Right atrium auricular region (tissue), 2 donors: ENCODE measurements at regions not wholly inside any gene's neighbourhood (a gene's known extent, or its start where the extent isn't known, plus 50 kb on each side); places are given as distances from the start of the nearest gene placed in this dataset.

Source experiments
- DNase-seq: peaks from one replicate; pipeline ENCODE4 v3.0.0-alpha.2; 2019; ENCODE audit warnings: low spot score
- H3K27ac ChIP-seq, 2 donors: fragments of 200-600 bp; sonication (generic); 1 replicate in 1 of 2; 2 replicates in 1 of 2; pipeline ENCODE4 v1.5.1; 2016 to 2019
- H3K27me3 ChIP-seq, 2 donors: fragments of 200-600 bp; sonication (generic); one replicate each; pipeline versions ENCODE4 v1.5.1 to v1.6.0; 2017 to 2019
- H3K36me3 ChIP-seq: fragments of 200-600 bp; sonication (generic); one replicate; pipeline ENCODE4 v1.5.1; 2016
- H3K4me1 ChIP-seq, 2 donors: fragments of 200-600 bp; sonication (generic); one replicate each; pipeline versions ENCODE4 v1.5.1 to v1.6.0; 2017 to 2019
- H3K4me3 ChIP-seq, 2 donors: fragments of 200-600 bp; sonication (generic); 1 replicate in 1 of 2; 2 replicates in 1 of 2; pipeline ENCODE4 v1.5.1; 2017 to 2019; ENCODE audit warnings: mild to moderate bottlenecking in 1 of 2, moderate library complexity in 1 of 2
- H3K9me3 ChIP-seq, 2 donors: fragments of 200-600 bp; sonication (generic); one replicate each; pipeline ENCODE4 v1.5.1; 2019
- TF ChIP-seq, protein P1 (sequence below), 2 donors: fragments of 200-600 bp; sonication (generic); IDR thresholded peaks; one replicate each; pipeline ENCODE4 v1.5.1; 2019; ENCODE audit warnings: antibody characterized with exemption in 2 of 2

DNA sequence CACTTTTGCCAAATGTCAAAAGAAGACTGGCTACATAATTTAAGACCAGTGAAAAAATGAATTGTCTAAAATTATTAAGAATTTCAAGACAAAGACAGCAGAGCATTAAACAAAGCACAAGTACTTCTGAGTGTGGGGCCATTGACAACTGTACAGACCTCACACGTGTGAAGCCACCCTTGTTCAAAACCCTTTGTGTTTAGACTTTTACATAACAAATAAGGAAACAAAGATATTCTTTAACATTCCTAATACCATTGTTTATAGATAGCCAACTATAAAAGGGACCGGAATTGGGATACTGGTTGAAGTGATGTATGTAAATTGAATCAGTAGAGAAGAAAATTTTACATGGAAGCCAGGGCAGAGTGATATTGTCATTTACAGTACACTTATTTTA, 624.2 kb downstream of the PCDH18 start:
- Histone ChIP-seq H3K36me3 (no peaks in the 10 kb centered on the region), H3K9me3 (no peaks in the 10 kb centered on the region), H3K27me3 (no peaks in the 10 kb centered on the region), H3K4me1 (no peaks in the 10 kb centered on the region), H3K27ac (no peak overlapping the region), H3K4me3 (no peak overlapping the region)
- no peak for DNase-seq
- TF ChIP-seq, protein P1, sequence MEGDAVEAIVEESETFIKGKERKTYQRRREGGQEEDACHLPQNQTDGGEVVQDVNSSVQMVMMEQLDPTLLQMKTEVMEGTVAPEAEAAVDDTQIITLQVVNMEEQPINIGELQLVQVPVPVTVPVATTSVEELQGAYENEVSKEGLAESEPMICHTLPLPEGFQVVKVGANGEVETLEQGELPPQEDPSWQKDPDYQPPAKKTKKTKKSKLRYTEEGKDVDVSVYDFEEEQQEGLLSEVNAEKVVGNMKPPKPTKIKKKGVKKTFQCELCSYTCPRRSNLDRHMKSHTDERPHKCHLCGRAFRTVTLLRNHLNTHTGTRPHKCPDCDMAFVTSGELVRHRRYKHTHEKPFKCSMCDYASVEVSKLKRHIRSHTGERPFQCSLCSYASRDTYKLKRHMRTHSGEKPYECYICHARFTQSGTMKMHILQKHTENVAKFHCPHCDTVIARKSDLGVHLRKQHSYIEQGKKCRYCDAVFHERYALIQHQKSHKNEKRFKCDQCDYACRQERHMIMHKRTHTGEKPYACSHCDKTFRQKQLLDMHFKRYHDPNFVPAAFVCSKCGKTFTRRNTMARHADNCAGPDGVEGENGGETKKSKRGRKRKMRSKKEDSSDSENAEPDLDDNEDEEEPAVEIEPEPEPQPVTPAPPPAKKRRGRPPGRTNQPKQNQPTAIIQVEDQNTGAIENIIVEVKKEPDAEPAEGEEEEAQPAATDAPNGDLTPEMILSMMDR (IDR thresholded peaks at IDR 0.05) = no peak

DNA sequence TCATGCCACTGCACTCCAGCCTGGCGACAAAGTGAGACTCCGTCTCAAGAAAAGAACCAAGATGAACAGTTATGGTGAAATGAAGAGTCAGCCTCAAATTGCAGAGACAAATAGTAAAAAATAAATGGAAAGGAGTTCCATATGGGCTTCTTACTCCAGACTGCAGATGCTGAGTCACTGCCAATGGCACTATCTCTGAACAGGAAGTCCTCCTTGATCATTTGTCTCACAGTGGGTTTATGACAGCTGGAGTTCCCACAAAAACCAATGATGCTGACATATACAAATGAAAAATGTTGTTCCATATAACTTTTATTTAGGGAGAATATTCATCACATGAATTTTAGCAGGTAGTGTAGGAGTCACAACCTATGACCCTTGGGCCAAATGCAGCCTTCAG, 631.6 kb downstream of the PCDH18 start:
- DNase-seq = no peak
- no peaks in the 10 kb centered on the region for H3K4me1 ChIP-seq
- H3K9me3 ChIP-seq = no peaks in the 10 kb centered on the region
- TF ChIP-seq, protein P1 (IDR thresholded peaks at IDR 0.05) = no peak
- no peaks in the 10 kb centered on the region for H3K36me3 ChIP-seq
- H3K4me3 ChIP-seq = no peak overlapping the region
- H3K27ac ChIP-seq = no peak overlapping the region
- H3K27me3 ChIP-seq = no peaks in the 10 kb centered on the region

DNA sequence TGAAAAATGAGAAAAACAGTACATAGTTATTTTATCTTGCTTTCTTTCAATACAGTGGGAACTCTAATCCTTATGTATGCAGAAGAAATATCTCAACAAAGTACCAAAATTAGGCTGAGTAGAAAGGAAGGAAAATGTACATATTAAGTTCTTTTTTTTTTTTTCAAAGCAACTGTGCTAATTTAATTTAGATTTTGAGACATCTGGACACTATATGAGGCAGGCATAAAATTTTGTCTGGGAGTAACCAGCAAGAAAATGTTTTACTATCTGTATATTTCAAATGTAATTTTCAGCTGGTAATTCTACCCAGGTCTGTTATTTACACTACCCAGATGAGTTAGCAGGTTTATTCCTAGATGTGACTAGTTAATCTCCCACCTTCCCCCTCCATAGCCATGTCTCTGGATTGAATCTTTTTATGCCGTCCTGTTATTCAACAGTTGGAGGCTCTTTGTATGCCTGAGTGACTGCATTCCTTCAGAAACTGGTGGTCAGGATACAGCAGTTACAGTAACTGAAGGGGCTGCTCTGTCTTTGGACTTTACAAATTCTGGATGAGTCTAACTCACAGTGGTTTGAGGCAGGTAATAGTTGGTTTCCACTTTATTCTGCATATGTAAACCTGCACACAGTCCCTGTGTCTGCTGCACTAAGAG, 633.6 kb downstream of the PCDH18 start:
- H3K9me3 ChIP-seq = no peaks in the 10 kb centered on the region
- no peaks in the 10 kb centered on the region for H3K36me3 ChIP-seq
- H3K27me3 ChIP-seq = no peaks in the 10 kb centered on the region
- H3K27ac ChIP-seq = no peak overlapping the region
- TF ChIP-seq, protein P1 (IDR thresholded peaks at IDR 0.05) = no peak
- no peaks in the 10 kb centered on the region for H3K4me1 ChIP-seq
- no peak overlapping the region for H3K4me3 ChIP-seq
- DNase-seq = no peak

DNA sequence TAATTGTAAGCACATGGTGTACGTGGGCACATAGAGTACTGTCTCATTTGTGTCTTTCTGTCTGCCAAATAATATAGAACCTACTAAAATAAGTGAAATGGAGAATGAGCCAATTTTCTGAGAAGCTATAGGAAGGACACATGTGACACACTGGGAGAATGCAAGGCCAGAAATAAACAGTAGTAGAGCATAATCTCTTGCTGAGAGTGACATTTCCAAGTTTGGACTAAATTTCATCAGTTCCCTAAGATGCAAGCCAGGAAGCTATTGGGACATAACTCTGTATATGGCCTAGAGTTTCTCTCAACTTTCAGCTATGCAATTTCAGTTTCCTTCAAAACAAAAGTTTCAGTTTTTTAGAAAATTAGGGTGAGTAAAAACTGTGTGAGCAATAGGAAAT, 638.7 kb downstream of the PCDH18 start:
- Histone ChIP-seq H3K9me3 (no peaks in the 10 kb centered on the region), H3K4me1 (no peaks in the 10 kb centered on the region), H3K36me3 (no peaks in the 10 kb centered on the region), H3K27me3 (no peaks in the 10 kb centered on the region), H3K27ac (no peak overlapping the region), H3K4me3 (no peak overlapping the region)
- no peak for DNase-seq
- TF ChIP-seq, protein P1 (IDR thresholded peaks at IDR 0.05) = no peak

DNA sequence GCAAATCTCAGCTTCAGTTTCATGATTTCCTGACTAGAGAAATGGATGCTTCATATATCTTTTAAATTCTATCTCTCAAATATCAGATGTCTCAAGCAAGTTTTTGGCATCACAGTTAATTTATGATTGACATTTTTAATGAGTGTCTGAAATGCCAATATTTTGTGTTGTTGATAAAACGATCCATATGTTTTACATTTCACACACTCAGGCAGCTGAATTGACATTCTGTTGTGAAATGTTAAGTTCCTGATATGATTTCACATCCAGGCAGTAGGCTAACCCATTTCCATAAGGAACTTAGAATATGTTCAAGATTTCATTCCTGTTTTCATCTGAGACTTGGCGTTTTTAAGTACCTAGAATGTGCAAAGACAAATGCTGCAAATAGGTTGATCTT, 650.6 kb downstream of the PCDH18 start:
- no peaks in the 10 kb centered on the region for H3K9me3 ChIP-seq
- no peak overlapping the region for H3K4me3 ChIP-seq
- DNase-seq = no peak
- TF ChIP-seq, protein P1 (IDR thresholded peaks at IDR 0.05) = no peak
- no peaks in the 10 kb centered on the region for H3K4me1 ChIP-seq
- H3K27me3 ChIP-seq = no peaks in the 10 kb centered on the region
- H3K27ac ChIP-seq = no peak overlapping the region
- H3K36me3 ChIP-seq = no peaks in the 10 kb centered on the region

DNA sequence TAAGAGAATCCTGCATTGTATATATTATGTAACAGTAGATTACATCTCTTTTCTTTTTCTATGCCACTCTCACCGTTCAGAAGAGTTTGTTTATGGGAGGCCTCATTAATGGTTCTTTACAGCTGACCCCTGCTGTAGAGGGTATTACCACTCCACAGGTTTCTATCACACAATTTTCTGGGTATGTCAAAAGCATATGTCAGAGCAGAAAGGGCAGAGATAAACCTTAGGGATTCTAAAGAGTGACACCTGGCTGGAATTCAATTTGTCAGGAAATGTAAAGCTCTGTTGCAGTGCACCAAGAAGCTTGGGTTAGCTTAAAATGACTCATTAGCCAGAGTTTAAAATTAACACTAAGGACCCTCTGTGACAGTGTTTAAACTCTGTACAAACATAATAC, 658.7 kb downstream of the PCDH18 start:
- no peak for DNase-seq
- Histone ChIP-seq H3K36me3 (no peaks in the 10 kb centered on the region), H3K9me3 (no peaks in the 10 kb centered on the region), H3K27ac (no peak overlapping the region), H3K27me3 (no peaks in the 10 kb centered on the region), H3K4me3 (no peak overlapping the region), H3K4me1 (no peaks in the 10 kb centered on the region)
- TF ChIP-seq, protein P1 (IDR thresholded peaks at IDR 0.05) = no peak
